Hepatocyte (in vitro differentiated cells): ENCODE measurements at regions not wholly inside any gene's neighbourhood (a gene's known extent, or its start where the extent isn't known, plus 50 kb on each side); places are given as distances from the start of the nearest gene placed in this dataset.

ENCODE experiments used
- DNase-seq: peaks from one replicate; pipeline ENCODE4 v3.0.0-alpha.2; 2016; ENCODE audit warnings: low spot score
- H2AFZ ChIP-seq: fragments of 200-600 bp; sonication (generic); 2 replicates; pipeline ENCODE4 v1.6.0; 2016; ENCODE audit warnings: antibody characterized with exemption, mild to moderate bottlenecking
- H3K27ac ChIP-seq: fragments of 200-600 bp; sonication (generic); 2 replicates; pipeline ENCODE4 v1.5.1; 2016; ENCODE audit warnings: mild to moderate bottlenecking
- H3K27me3 ChIP-seq: fragments of 200-600 bp; sonication (generic); 2 replicates; pipeline ENCODE4 v1.6.1; 2016
- H3K36me3 ChIP-seq: fragments of 200-600 bp; sonication (generic); replicated peaks from 2 replicates; pipeline ENCODE4 v1.5.1; 2016; ENCODE audit warnings: low read depth; ENCODE audit not compliant: insufficient read depth
- H3K4me1 ChIP-seq: fragments of 200-600 bp; sonication (generic); 2 replicates; pipeline ENCODE4 v1.5.1; 2016; ENCODE audit warnings: mild to moderate bottlenecking, moderate library complexity; ENCODE audit not compliant: insufficient read depth
- H3K4me2 ChIP-seq: fragments of 200-600 bp; sonication (generic); 2 replicates; pipeline ENCODE4 v1.6.0; 2016
- H3K4me3 ChIP-seq: fragments of 200-600 bp; sonication (generic); 2 replicates; pipeline ENCODE4 v1.5.1; 2016; ENCODE audit warnings: mild to moderate bottlenecking
- H3K79me2 ChIP-seq: fragments of 200-600 bp; sonication (generic); 2 replicates; pipeline ENCODE4 v1.6.0; 2017; ENCODE audit warnings: mild to moderate bottlenecking
- H3K9me2 ChIP-seq: fragments of 200-600 bp; sonication (generic); replicated peaks from 2 replicates; pipeline ENCODE4 v1.6.0; 2017; ENCODE audit warnings: mild to moderate bottlenecking; ENCODE audit not compliant: insufficient read depth
- H3K9me3 ChIP-seq: fragments of 200-600 bp; sonication (generic); 2 replicates; pipeline ENCODE4 v1.5.1; 2016; ENCODE audit warnings: low read depth, mild to moderate bottlenecking
- H4K20me1 ChIP-seq: fragments of 200-600 bp; sonication (generic); 2 replicates; pipeline ENCODE4 v1.6.0; 2016; ENCODE audit warnings: mild to moderate bottlenecking; ENCODE audit not compliant: insufficient read depth, poor library complexity, severe bottlenecking
- EZH2 ChIP-seq: fragments of 200-600 bp; sonication (generic); IDR thresholded peaks from 2 replicates; pipeline ENCODE4 v1.6.1; 2016; ENCODE audit warnings: antibody characterized with exemption, mild to moderate bottlenecking, borderline replicate concordance
- EZH2phosphoT487 ChIP-seq: fragments of 200-600 bp; sonication (generic); IDR thresholded peaks from one replicate; pipeline ENCODE4 v1.6.1; 2018; ENCODE audit warnings: antibody characterized with exemption, mild to moderate bottlenecking, low read depth, moderate library complexity; ENCODE audit not compliant: unreplicated experiment, severe bottlenecking
- WGBS: methylation state at CpG from one replicate; pipeline ENCODE4 v1.1.6; 2016; ENCODE audit warnings: low lambda C conversion rate; ENCODE audit errors: missing lambda C conversion rate; 5-methylcytosine and 5-hydroxymethylcytosine counted together
- TF ChIP-seq, protein P1 (sequence below): fragments of 200-600 bp; sonication (generic); IDR thresholded peaks from 2 replicates; pipeline ENCODE4 v1.5.1; 2016; ENCODE audit warnings: antibody characterized with exemption, mild to moderate bottlenecking; ENCODE audit not compliant: poor library complexity

DNA sequence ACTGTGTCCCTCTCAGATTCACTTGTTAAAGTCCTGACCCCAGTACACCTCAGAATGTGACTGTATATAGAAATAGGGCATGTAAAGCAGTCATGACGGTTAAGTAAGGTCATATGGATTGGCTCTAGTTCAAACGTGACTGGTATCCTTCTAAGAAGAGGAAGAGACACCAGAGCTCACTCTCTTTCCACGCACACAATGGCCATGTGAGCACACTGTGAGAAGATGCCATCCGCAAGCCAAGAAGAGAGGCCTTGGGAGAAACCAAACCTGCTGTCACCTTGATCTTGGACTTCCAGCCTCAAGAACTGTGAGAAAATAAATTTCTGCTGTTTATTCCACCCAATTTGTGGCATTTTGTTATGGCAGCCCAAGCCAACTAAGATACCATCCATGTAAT is 56.8 kb upstream of the IRF2BP2 start:
- Histone ChIP-seq H4K20me1 (no peaks in the 10 kb centered on the region), H3K4me1 (peaks cover 13% of the 10 kb centered on the region), H3K9me3 (no peaks in the 10 kb centered on the region), H3K4me2 (no peak overlapping the region), H3K79me2 (no peaks in the 10 kb centered on the region), H3K27me3 (no peaks in the 10 kb centered on the region), H3K9me2 (no peaks in the 10 kb centered on the region), H2AFZ (no peak overlapping the region), H3K27ac (no peak overlapping the region), H3K36me3 (no peaks in the 10 kb centered on the region), H3K4me3 (no peak overlapping the region)
- no peak for DNase-seq
- WGBS = 80% methylated on average over 4 of the region's 4 CpGs
- no peak for TF ChIP-seq EZH2phosphoT487
- TF ChIP-seq, protein P1, sequence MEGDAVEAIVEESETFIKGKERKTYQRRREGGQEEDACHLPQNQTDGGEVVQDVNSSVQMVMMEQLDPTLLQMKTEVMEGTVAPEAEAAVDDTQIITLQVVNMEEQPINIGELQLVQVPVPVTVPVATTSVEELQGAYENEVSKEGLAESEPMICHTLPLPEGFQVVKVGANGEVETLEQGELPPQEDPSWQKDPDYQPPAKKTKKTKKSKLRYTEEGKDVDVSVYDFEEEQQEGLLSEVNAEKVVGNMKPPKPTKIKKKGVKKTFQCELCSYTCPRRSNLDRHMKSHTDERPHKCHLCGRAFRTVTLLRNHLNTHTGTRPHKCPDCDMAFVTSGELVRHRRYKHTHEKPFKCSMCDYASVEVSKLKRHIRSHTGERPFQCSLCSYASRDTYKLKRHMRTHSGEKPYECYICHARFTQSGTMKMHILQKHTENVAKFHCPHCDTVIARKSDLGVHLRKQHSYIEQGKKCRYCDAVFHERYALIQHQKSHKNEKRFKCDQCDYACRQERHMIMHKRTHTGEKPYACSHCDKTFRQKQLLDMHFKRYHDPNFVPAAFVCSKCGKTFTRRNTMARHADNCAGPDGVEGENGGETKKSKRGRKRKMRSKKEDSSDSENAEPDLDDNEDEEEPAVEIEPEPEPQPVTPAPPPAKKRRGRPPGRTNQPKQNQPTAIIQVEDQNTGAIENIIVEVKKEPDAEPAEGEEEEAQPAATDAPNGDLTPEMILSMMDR = no peak
- no peak for TF ChIP-seq EZH2

DNA sequence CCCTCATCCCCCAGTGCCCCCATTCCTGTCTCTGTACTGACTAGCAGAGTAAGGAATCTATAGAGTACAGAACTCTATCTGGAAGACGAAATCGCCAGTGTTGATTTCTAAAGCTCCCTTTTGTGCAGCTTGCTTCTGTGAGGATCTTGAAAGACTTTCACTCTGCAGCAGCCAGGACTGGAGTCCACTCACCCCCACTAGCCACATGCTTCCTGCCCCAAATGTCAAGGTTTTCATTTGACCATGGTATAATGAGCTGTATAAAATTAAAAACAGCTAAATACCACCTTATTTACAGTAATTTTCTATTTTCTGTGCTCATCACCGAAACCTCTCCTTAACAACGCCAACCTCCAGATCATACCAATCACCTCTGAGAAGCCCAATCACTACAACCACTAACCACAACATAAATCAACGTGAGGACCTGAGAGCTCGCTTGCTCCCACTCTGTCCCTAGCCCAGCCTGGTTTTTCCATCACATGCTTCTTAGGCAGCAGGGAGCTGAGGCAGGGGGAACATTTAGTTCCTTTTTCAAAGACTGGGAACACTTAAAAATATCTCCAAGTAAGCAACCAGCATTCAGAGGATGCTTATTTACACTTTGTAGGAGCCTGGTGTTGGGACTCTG is 56.1 kb upstream of the IRF2BP2 start:
- Histone ChIP-seq H3K27me3 (no peaks in the 10 kb centered on the region), H3K36me3 (no peaks in the 10 kb centered on the region), H3K9me2 (no peaks in the 10 kb centered on the region), H2AFZ (no peak overlapping the region), H3K79me2 (no peaks in the 10 kb centered on the region), H3K27ac (peak overlapping the region; percentile 36), H4K20me1 (no peaks in the 10 kb centered on the region), H3K4me2 (no peak overlapping the region), H3K4me1 (peaks cover 12% of the 10 kb centered on the region), H3K9me3 (no peaks in the 10 kb centered on the region), H3K4me3 (no peak overlapping the region)
- 86% methylated on average over 6 of the region's 6 CpGs for WGBS
- DNase-seq = no peak
- TF ChIP-seq EZH2phosphoT487 = no peak
- TF ChIP-seq, protein P1 = no peak
- TF ChIP-seq EZH2 = no peak

DNA sequence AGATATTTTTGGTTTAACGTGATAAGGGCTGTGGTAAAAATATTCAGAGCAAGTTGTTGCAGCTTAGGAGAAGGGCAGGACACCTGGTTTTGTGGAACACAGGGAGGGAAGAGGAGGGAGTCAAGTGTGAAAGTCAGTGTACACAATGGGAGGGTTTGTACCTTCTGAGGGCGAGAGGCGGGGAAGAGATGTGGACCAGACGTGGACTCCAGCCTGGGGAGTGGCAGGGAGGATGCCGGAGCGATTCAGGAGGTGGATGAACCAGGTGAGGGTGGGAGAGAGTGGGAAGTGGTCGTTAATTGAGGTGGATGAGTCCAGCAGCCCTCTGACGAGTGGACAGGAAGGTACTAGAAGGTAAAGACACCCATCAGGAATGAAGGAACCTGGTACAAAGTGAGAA is 52.2 kb upstream of the IRF2BP2 start:
- H3K4me1 ChIP-seq = peaks cover 14% of the 10 kb centered on the region
- H3K9me3 ChIP-seq = no peaks in the 10 kb centered on the region
- no peak for DNase-seq
- no peak overlapping the region for H3K4me3 ChIP-seq
- no peaks in the 10 kb centered on the region for H4K20me1 ChIP-seq
- no peaks in the 10 kb centered on the region for H3K79me2 ChIP-seq
- H3K36me3 ChIP-seq = no peaks in the 10 kb centered on the region
- no peak overlapping the region for H3K27ac ChIP-seq
- H3K4me2 ChIP-seq = no peak overlapping the region
- H3K9me2 ChIP-seq = no peaks in the 10 kb centered on the region
- H2AFZ ChIP-seq = no peak overlapping the region
- WGBS = 69% methylated on average over 7 of the region's 8 CpGs
- H3K27me3 ChIP-seq = no peaks in the 10 kb centered on the region
- TF ChIP-seq, protein P1 = no peak
- TF ChIP-seq EZH2 = no peak
- TF ChIP-seq EZH2phosphoT487 = no peak
